ENCODE measurements at regions not wholly inside any gene's neighbourhood (a gene's known extent, or its start where the extent isn't known, plus 50 kb on each side); places are given as distances from the start of the nearest gene placed in this dataset.

DNA sequence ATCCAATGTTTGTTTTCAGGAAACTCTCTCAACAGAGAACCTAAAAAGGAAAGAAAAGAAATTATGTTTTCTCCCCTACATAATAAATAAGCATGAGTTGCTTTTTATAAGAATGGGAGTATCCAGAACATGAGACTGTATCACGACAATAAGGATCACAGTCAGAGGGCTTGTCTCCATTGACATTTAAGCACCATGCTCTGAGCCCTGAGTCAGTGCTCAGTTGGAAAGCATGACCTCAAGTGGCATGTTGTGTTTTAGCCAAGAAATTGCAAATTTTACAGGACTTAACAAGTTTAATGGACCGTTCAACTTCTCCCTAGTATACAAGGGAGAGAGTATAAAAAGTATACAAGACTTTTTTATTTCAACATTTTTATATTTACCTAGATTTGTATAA, 431.6 kb downstream of the GJA1 start:
- TF ChIP-seq, protein P1, sequence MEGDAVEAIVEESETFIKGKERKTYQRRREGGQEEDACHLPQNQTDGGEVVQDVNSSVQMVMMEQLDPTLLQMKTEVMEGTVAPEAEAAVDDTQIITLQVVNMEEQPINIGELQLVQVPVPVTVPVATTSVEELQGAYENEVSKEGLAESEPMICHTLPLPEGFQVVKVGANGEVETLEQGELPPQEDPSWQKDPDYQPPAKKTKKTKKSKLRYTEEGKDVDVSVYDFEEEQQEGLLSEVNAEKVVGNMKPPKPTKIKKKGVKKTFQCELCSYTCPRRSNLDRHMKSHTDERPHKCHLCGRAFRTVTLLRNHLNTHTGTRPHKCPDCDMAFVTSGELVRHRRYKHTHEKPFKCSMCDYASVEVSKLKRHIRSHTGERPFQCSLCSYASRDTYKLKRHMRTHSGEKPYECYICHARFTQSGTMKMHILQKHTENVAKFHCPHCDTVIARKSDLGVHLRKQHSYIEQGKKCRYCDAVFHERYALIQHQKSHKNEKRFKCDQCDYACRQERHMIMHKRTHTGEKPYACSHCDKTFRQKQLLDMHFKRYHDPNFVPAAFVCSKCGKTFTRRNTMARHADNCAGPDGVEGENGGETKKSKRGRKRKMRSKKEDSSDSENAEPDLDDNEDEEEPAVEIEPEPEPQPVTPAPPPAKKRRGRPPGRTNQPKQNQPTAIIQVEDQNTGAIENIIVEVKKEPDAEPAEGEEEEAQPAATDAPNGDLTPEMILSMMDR (IDR thresholded peaks at IDR 0.05): no peak
- no peak for TF ChIP-seq POLR2AphosphoS5 (IDR thresholded peaks at IDR 0.05)
- no peak for TF ChIP-seq POLR2A (IDR thresholded peaks at IDR 0.05)

Data from gastroesophageal sphincter (tissue), 3 donors.